ENCODE measurements at regions not wholly inside any gene's neighbourhood (a gene's known extent, or its start where the extent isn't known, plus 50 kb on each side); places are given as distances from the start of the nearest gene placed in this dataset.
"Not testable (repeated sequence)": the region's sequence is repeated elsewhere in the genome, so short reads cannot be mapped to it uniquely, and the experiment has no call there.

- no peak for DNase-seq (ENCODE audit: low read depth in 3 of 3, low spot score in 1 of 3)
Observed at GRCh38 chr1:208684192-208684591, 440.0 kb upstream of the PLXNA2 start.

GRCh38 chr1:208686592-208686991 is 442.4 kb upstream of the PLXNA2 start:
- DNase-seq (ENCODE audit: low read depth in 3 of 3, low spot score in 1 of 3): no peak

GRCh38 chr1:208688656-208689315 is 444.6 kb upstream of the PLXNA2 start:
- DNase-seq (ENCODE audit: low read depth in 3 of 3, low spot score in 1 of 3): no peak

- DNase-seq (ENCODE audit: low read depth in 3 of 3, low spot score in 1 of 3): no peak
Observed at GRCh38 chr1:208691012-208691411, 446.8 kb upstream of the PLXNA2 start.

- no peak for DNase-seq (ENCODE audit: low read depth in 3 of 3, low spot score in 1 of 3)
Observed at GRCh38 chr1:208709981-208710380, 465.8 kb upstream of the PLXNA2 start.

- no peak for DNase-seq (ENCODE audit: low read depth in 3 of 3, low spot score in 1 of 3)
Observed at GRCh38 chr1:208714323-208714722, 470.1 kb upstream of the PLXNA2 start.

- DNase-seq (ENCODE audit: low read depth in 3 of 3, low spot score in 1 of 3): no peak
Observed at GRCh38 chr1:208717525-208717924, 473.3 kb upstream of the PLXNA2 start.

- DNase-seq (ENCODE audit: low read depth in 3 of 3, low spot score in 1 of 3): no peak
Observed at GRCh38 chr1:208722592-208722991, 478.4 kb upstream of the PLXNA2 start.

GRCh38 chr1:208724079-208724478 is 479.9 kb upstream of the PLXNA2 start:
- no peak for DNase-seq (ENCODE audit: low read depth in 3 of 3, low spot score in 1 of 3)

- DNase-seq (ENCODE audit: low read depth in 3 of 3, low spot score in 1 of 3): no peak
Observed at GRCh38 chr1:208728815-208729214, 484.6 kb upstream of the PLXNA2 start.

GRCh38 chr1:208731981-208732821 is 488.0 kb upstream of the PLXNA2 start:
- no peak for DNase-seq (ENCODE audit: low read depth in 3 of 3, low spot score in 1 of 3)

- no peak for DNase-seq (ENCODE audit: low read depth in 3 of 3, low spot score in 1 of 3)
Observed at GRCh38 chr1:208737161-208737560, 493.0 kb upstream of the PLXNA2 start.

- DNase-seq (ENCODE audit: low read depth in 3 of 3, low spot score in 1 of 3): no peak
Observed at GRCh38 chr1:208737922-208738321, 493.7 kb upstream of the PLXNA2 start.

- DNase-seq (ENCODE audit: low read depth in 3 of 3, low spot score in 1 of 3): not testable (repeated sequence)
Observed at GRCh38 chr1:208739636-208740035, 495.5 kb upstream of the PLXNA2 start.

- DNase-seq (ENCODE audit: low read depth in 3 of 3, low spot score in 1 of 3): no peak
Observed at GRCh38 chr1:208741296-208741695, 497.1 kb upstream of the PLXNA2 start.

GRCh38 chr1:208743361-208743760 is 499.2 kb upstream of the PLXNA2 start:
- DNase-seq (ENCODE audit: low read depth in 3 of 3, low spot score in 1 of 3): no peak

- no peak for DNase-seq (ENCODE audit: low read depth in 3 of 3, low spot score in 1 of 3)
Observed at GRCh38 chr1:208747979-208748378, 503.8 kb upstream of the PLXNA2 start.

- no peak for DNase-seq (ENCODE audit: low read depth in 3 of 3, low spot score in 1 of 3)
Observed at GRCh38 chr1:208748387-208749165, 504.4 kb upstream of the PLXNA2 start.

GRCh38 chr1:208756339-208756981 is 512.3 kb upstream of the PLXNA2 start:
- DNase-seq (ENCODE audit: low read depth in 3 of 3, low spot score in 1 of 3): no peak

GRCh38 chr1:208757846-208758245 is 513.7 kb upstream of the PLXNA2 start:
- DNase-seq (ENCODE audit: low read depth in 3 of 3, low spot score in 1 of 3): no peak

GRCh38 chr1:208759255-208759654 is 515.1 kb upstream of the PLXNA2 start:
- DNase-seq (ENCODE audit: low read depth in 3 of 3, low spot score in 1 of 3): no peak

Data from stimulated activated CD4-positive, alpha-beta T cell treated with anti-CD3 and anti-CD28 coated beads, TNF-alpha, amount 100 ng/mL, for 1 hour (primary cell).